PC-9 (cell line): ENCODE measurements at regions not wholly inside any gene's neighbourhood (a gene's known extent, or its start where the extent isn't known, plus 50 kb on each side); places are given as distances from the start of the nearest gene placed in this dataset.

Experiments used
- CTCF ChIP-seq: fragments of 200-600 bp; sonication (generic); conservative IDR thresholded peaks from 2 replicates; pipeline ENCODE4 v1.6.1; 2017; ENCODE audit warnings: mixed run types, antibody characterized with exemption, mild to moderate bottlenecking, moderate library complexity
- EZH2 ChIP-seq: fragments of 200-600 bp; sonication (generic); IDR thresholded peaks from 2 replicates; pipeline ENCODE4 v1.8.0; 2017; ENCODE audit warnings: antibody characterized with exemption, low read depth

DNA sequence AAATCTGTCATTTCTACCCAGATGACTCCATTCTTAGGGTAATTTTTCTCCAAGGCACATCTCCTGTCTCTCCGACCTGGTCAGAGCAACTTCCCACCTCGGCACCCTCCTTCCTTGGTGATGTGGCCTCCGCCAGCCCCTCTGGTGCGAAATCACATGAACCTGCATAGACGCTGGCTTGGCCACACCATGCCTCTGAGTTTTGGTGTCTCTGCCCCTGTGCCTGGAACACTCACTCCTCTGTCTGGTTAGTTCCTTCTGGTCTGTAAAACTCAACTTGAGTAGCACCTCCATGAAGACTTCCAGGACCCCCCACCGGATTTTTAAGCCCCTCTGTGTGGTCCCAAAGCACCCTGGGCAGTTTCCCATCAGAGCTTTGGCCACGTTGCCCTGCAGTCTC is 83.2 kb upstream of the OTOS start:
- TF ChIP-seq CTCF (no peak), EZH2 (no peak)
